ENCODE measurements at regions not wholly inside any gene's neighbourhood (a gene's known extent, or its start where the extent isn't known, plus 50 kb on each side); places are given as distances from the start of the nearest gene placed in this dataset.

- 43% methylated on average over 25 of the region's 25 CpGs for WGBS
- H3K9me3 ChIP-seq = no peaks in the 10 kb centered on the region
- no peak overlapping the region for H3K4me3 ChIP-seq
- no peaks in the 10 kb centered on the region for H3K36me3 ChIP-seq
- no peak overlapping the region for H3K27ac ChIP-seq (replicated peaks in 1 of 4)
- peaks cover 0 to 4% (median 2%) of the 10 kb centered on the region in 4 donors for H3K4me1 ChIP-seq
- TF ChIP-seq CTCF (IDR thresholded peaks at IDR 0.05) = peak; percentile 36 to 68 (median 52)
- TF ChIP-seq POLR2AphosphoS5 (IDR thresholded peaks at IDR 0.05) = no peak
- no peak for TF ChIP-seq POLR2A (IDR thresholded peaks at IDR 0.05; ENCODE audit: low read depth)
- TF ChIP-seq EP300 (IDR thresholded peaks at IDR 0.05) = no peak
- DNase-seq (ENCODE audit: extremely low spot score) = peak; percentile 93
- peaks cover 0 to 4% (median 0%) of the 10 kb centered on the region in 4 donors for H3K27me3 ChIP-seq
- intact Hi-C loops (cut with DNase I) = no loop called here
Observed at GRCh38 chr3:5426094-5426883, 238.8 kb downstream of the EDEM1 start.

GRCh38 chr3:5427021-5427420 is 239.5 kb downstream of the EDEM1 start:
- peaks cover 0 to 4% (median 0%) of the 10 kb centered on the region in 4 donors for H3K27me3 ChIP-seq
- WGBS = 91% methylated on average over 6 of the region's 6 CpGs
- no peak overlapping the region for H3K4me3 ChIP-seq
- H3K4me1 ChIP-seq = peaks cover 0 to 4% (median 2%) of the 10 kb centered on the region in 4 donors
- H3K36me3 ChIP-seq = no peaks in the 10 kb centered on the region
- no peaks in the 10 kb centered on the region for H3K9me3 ChIP-seq
- H3K27ac ChIP-seq (replicated peaks in 1 of 4) = no peak overlapping the region
- intact Hi-C loops (cut with DNase I) = no loop called here
- DNase-seq (ENCODE audit: extremely low spot score) = peak; percentile 62
- TF ChIP-seq POLR2A (IDR thresholded peaks at IDR 0.05; ENCODE audit: low read depth) (no peak), CTCF (IDR thresholded peaks at IDR 0.05) (no peak), EP300 (IDR thresholded peaks at IDR 0.05) (no peak), POLR2AphosphoS5 (IDR thresholded peaks at IDR 0.05) (no peak)

GRCh38 chr3:5427938-5428337 is 240.4 kb downstream of the EDEM1 start:
- TF ChIP-seq EP300 (IDR thresholded peaks at IDR 0.05) = no peak
- no peak for TF ChIP-seq CTCF (IDR thresholded peaks at IDR 0.05)
- no peak for TF ChIP-seq POLR2A (IDR thresholded peaks at IDR 0.05; ENCODE audit: low read depth)
- TF ChIP-seq POLR2AphosphoS5 (IDR thresholded peaks at IDR 0.05) = no peak
- intact Hi-C loops (cut with DNase I) = no loop called here
- DNase-seq (ENCODE audit: extremely low spot score) = peak; percentile 86
- H3K9me3 ChIP-seq = no peaks in the 10 kb centered on the region
- H3K4me3 ChIP-seq = no peak overlapping the region
- peaks cover 0 to 4% (median 0%) of the 10 kb centered on the region in 4 donors for H3K27me3 ChIP-seq
- WGBS = 95% methylated on average over 3 of the region's 3 CpGs
- H3K36me3 ChIP-seq = no peaks in the 10 kb centered on the region
- peaks cover 0 to 4% (median 2%) of the 10 kb centered on the region in 4 donors for H3K4me1 ChIP-seq
- H3K27ac ChIP-seq (replicated peaks in 1 of 4) = no peak overlapping the region

- TF ChIP-seq POLR2A (IDR thresholded peaks at IDR 0.05; ENCODE audit: low read depth) (no peak), POLR2AphosphoS5 (IDR thresholded peaks at IDR 0.05) (no peak), EP300 (IDR thresholded peaks at IDR 0.05) (no peak), CTCF (IDR thresholded peaks at IDR 0.05) (no peak)
- Histone ChIP-seq H3K4me3 (no peak overlapping the region), H3K9me3 (no peaks in the 10 kb centered on the region), H3K27ac (replicated peaks in 1 of 4) (no peak overlapping the region), H3K27me3 (peaks cover 0 to 4% (median 0%) of the 10 kb centered on the region in 4 donors), H3K4me1 (peaks cover 0 to 4% (median 0%) of the 10 kb centered on the region in 4 donors), H3K36me3 (no peaks in the 10 kb centered on the region)
- intact Hi-C loops (cut with DNase I) = no loop called here
- peak; percentile 90 for DNase-seq (ENCODE audit: extremely low spot score)
- WGBS = 40% methylated on average over 10 of the region's 10 CpGs
Observed at GRCh38 chr3:5428607-5429516, 241.4 kb downstream of the EDEM1 start.
